ENCODE measurements at regions not wholly inside any gene's neighbourhood (a gene's known extent, or its start where the extent isn't known, plus 50 kb on each side); places are given as distances from the start of the nearest gene placed in this dataset.

- intact Hi-C loops (cut with micrococcal nuclease) = no loop called here
- Mint-ChIP-seq H3K27ac (no peak overlapping the region), H3K27me3 (ENCODE audit: low read depth) (no peaks in the 10 kb centered on the region), H3K4me3 (ENCODE audit: low read depth) (no peak overlapping the region), H3K4me1 (ENCODE audit: low read depth) (peaks cover 15% of the 10 kb centered on the region), H3K9me3 (peaks cover 5% of the 10 kb centered on the region), H3K36me3 (ENCODE audit: low read depth) (no peaks in the 10 kb centered on the region)
- DNase-seq (ENCODE audit: low spot score) = no peak
Measured at GRCh38 chr6:105608711-105609374, 206.0 kb upstream of the PREP start.

- peaks cover 5% of the 10 kb centered on the region for H3K9me3 Mint-ChIP-seq
- no peaks in the 10 kb centered on the region for H3K36me3 Mint-ChIP-seq (ENCODE audit: low read depth)
- no peak for DNase-seq (ENCODE audit: low spot score)
- H3K4me1 Mint-ChIP-seq (ENCODE audit: low read depth) = peaks cover 15% of the 10 kb centered on the region
- no peaks in the 10 kb centered on the region for H3K27me3 Mint-ChIP-seq (ENCODE audit: low read depth)
- intact Hi-C loops (cut with micrococcal nuclease) = no loop called here
- H3K27ac Mint-ChIP-seq = no peak overlapping the region
- H3K4me3 Mint-ChIP-seq (ENCODE audit: low read depth) = no peak overlapping the region
Measured at GRCh38 chr6:105607636-105608621, 205.0 kb upstream of the PREP start.

- DNase-seq (ENCODE audit: low spot score) = no peak
- peaks cover 15% of the 10 kb centered on the region for H3K4me1 Mint-ChIP-seq (ENCODE audit: low read depth)
- H3K27me3 Mint-ChIP-seq (ENCODE audit: low read depth) = no peaks in the 10 kb centered on the region
- H3K36me3 Mint-ChIP-seq (ENCODE audit: low read depth) = no peaks in the 10 kb centered on the region
- H3K27ac Mint-ChIP-seq = no peak overlapping the region
- intact Hi-C loops (cut with micrococcal nuclease) = no loop called here
- H3K4me3 Mint-ChIP-seq (ENCODE audit: low read depth) = no peak overlapping the region
- peaks cover 5% of the 10 kb centered on the region for H3K9me3 Mint-ChIP-seq
Measured at GRCh38 chr6:105606831-105607463, 204.1 kb upstream of the PREP start.

- Mint-ChIP-seq H3K27ac (no peak overlapping the region), H3K36me3 (ENCODE audit: low read depth) (peaks cover 6% of the 10 kb centered on the region), H3K4me3 (ENCODE audit: low read depth) (no peak overlapping the region), H3K27me3 (ENCODE audit: low read depth) (no peaks in the 10 kb centered on the region), H3K9me3 (peaks cover 5% of the 10 kb centered on the region), H3K4me1 (ENCODE audit: low read depth) (peaks cover 32% of the 10 kb centered on the region)
- no peak for DNase-seq (ENCODE audit: low spot score)
- intact Hi-C loops (cut with micrococcal nuclease) = loop anchor here (5.0 kb wide), 1 partner anchor 42 kb away; no protein-coding TSS in a partner anchor
Measured at GRCh38 chr6:105604587-105604884, 201.7 kb upstream of the PREP start.

GRCh38 chr6:105603788-105604586 lies 201.1 kb upstream of the PREP start:
- peaks cover 5% of the 10 kb centered on the region for H3K9me3 Mint-ChIP-seq
- no peak overlapping the region for H3K4me3 Mint-ChIP-seq (ENCODE audit: low read depth)
- no peak overlapping the region for H3K27ac Mint-ChIP-seq
- intact Hi-C loops (cut with micrococcal nuclease) = loop anchor here (5.0 kb wide), 1 partner anchor 42 kb away; no protein-coding TSS in a partner anchor
- no peak for DNase-seq (ENCODE audit: low spot score)
- peaks cover 6% of the 10 kb centered on the region for H3K36me3 Mint-ChIP-seq (ENCODE audit: low read depth)
- H3K27me3 Mint-ChIP-seq (ENCODE audit: low read depth) = no peaks in the 10 kb centered on the region
- H3K4me1 Mint-ChIP-seq (ENCODE audit: low read depth) = peaks cover 28% of the 10 kb centered on the region

- Mint-ChIP-seq H3K27me3 (ENCODE audit: low read depth) (no peaks in the 10 kb centered on the region), H3K4me1 (ENCODE audit: low read depth) (peaks cover 28% of the 10 kb centered on the region), H3K9me3 (peaks cover 16% of the 10 kb centered on the region), H3K27ac (peak overlapping the region; percentile 69), H3K4me3 (ENCODE audit: low read depth) (peak overlapping the region; percentile 34), H3K36me3 (ENCODE audit: low read depth) (peaks cover 11% of the 10 kb centered on the region)
- peak; percentile 19 for DNase-seq (ENCODE audit: low spot score)
- intact Hi-C loops (cut with micrococcal nuclease) = loop anchor here (1.0 to 5.0 kb wide), 4 partner anchors 25 to 117 kb away; no protein-coding TSS in a partner anchor
Measured at GRCh38 chr6:105601541-105602236, 198.8 kb upstream of the PREP start.

GRCh38 chr6:105600336-105601260 lies 197.7 kb upstream of the PREP start:
- intact Hi-C loops (cut with micrococcal nuclease) = loop anchor here (1.0 to 5.0 kb wide), 4 partner anchors 26 to 116 kb away; no protein-coding TSS in a partner anchor
- H3K4me1 Mint-ChIP-seq (ENCODE audit: low read depth) = peaks cover 33% of the 10 kb centered on the region
- no peaks in the 10 kb centered on the region for H3K27me3 Mint-ChIP-seq (ENCODE audit: low read depth)
- H3K36me3 Mint-ChIP-seq (ENCODE audit: low read depth) = peaks cover 11% of the 10 kb centered on the region
- H3K27ac Mint-ChIP-seq = peak overlapping the region; percentile 51
- DNase-seq (ENCODE audit: low spot score) = no peak
- no peak overlapping the region for H3K4me3 Mint-ChIP-seq (ENCODE audit: low read depth)
- peaks cover 16% of the 10 kb centered on the region for H3K9me3 Mint-ChIP-seq

- Mint-ChIP-seq H3K4me1 (ENCODE audit: low read depth) (peaks cover 43% of the 10 kb centered on the region), H3K4me3 (ENCODE audit: low read depth) (no peak overlapping the region), H3K36me3 (ENCODE audit: low read depth) (peaks cover 11% of the 10 kb centered on the region), H3K27ac (peak overlapping the region; percentile 7), H3K27me3 (ENCODE audit: low read depth) (no peaks in the 10 kb centered on the region), H3K9me3 (peaks cover 11% of the 10 kb centered on the region)
- DNase-seq (ENCODE audit: low spot score) = no peak
- intact Hi-C loops (cut with micrococcal nuclease) = no loop called here
Measured at GRCh38 chr6:105598264-105598663, 195.4 kb upstream of the PREP start.

GRCh38 chr6:105596284-105596755 lies 193.4 kb upstream of the PREP start:
- no peak overlapping the region for H3K4me3 Mint-ChIP-seq (ENCODE audit: low read depth)
- DNase-seq (ENCODE audit: low spot score) = no peak
- peaks cover 51% of the 10 kb centered on the region for H3K4me1 Mint-ChIP-seq (ENCODE audit: low read depth)
- H3K36me3 Mint-ChIP-seq (ENCODE audit: low read depth) = peaks cover 5% of the 10 kb centered on the region
- H3K27me3 Mint-ChIP-seq (ENCODE audit: low read depth) = no peaks in the 10 kb centered on the region
- no peak overlapping the region for H3K27ac Mint-ChIP-seq
- peaks cover 11% of the 10 kb centered on the region for H3K9me3 Mint-ChIP-seq
- intact Hi-C loops (cut with micrococcal nuclease) = no loop called here

- DNase-seq (ENCODE audit: low spot score) = no peak
- H3K4me1 Mint-ChIP-seq (ENCODE audit: low read depth) = peaks cover 51% of the 10 kb centered on the region
- intact Hi-C loops (cut with micrococcal nuclease) = no loop called here
- H3K27ac Mint-ChIP-seq = no peak overlapping the region
- H3K4me3 Mint-ChIP-seq (ENCODE audit: low read depth) = no peak overlapping the region
- peaks cover 4% of the 10 kb centered on the region for H3K36me3 Mint-ChIP-seq (ENCODE audit: low read depth)
- H3K9me3 Mint-ChIP-seq = peaks cover 11% of the 10 kb centered on the region
- H3K27me3 Mint-ChIP-seq (ENCODE audit: low read depth) = no peaks in the 10 kb centered on the region
Measured at GRCh38 chr6:105595829-105596228, 192.9 kb upstream of the PREP start.

GRCh38 chr6:105594821-105595220 lies 191.9 kb upstream of the PREP start:
- Mint-ChIP-seq H3K9me3 (peaks cover 11% of the 10 kb centered on the region), H3K27me3 (ENCODE audit: low read depth) (no peaks in the 10 kb centered on the region), H3K4me1 (ENCODE audit: low read depth) (peaks cover 48% of the 10 kb centered on the region), H3K27ac (no peak overlapping the region), H3K36me3 (ENCODE audit: low read depth) (peaks cover 4% of the 10 kb centered on the region), H3K4me3 (ENCODE audit: low read depth) (no peak overlapping the region)
- no peak for DNase-seq (ENCODE audit: low spot score)
- intact Hi-C loops (cut with micrococcal nuclease) = no loop called here

All from activated T-helper 2 cell treated with anti-CD3 and anti-CD28 coated beads, Interferon-gamma antibody, Interleukin-2, Interleukin-4, amounts not matched to agents 10 μg/mL and 5 μg/mL and 100 μg/mL, durations not matched to agents 14 hours and 24 hours and 36 hours (primary cell).